CD4-positive, CD25-positive, alpha-beta regulatory T cell (primary cell): ENCODE measurements at regions not wholly inside any gene's neighbourhood (a gene's known extent, or its start where the extent isn't known, plus 50 kb on each side); places are given as distances from the start of the nearest gene placed in this dataset.

Experiments
- ATAC-seq, 2 donors: fragments of 150-1000 bp; cut with Tn5 transposase; one replicate each; pipeline ENCODE4 v1.10.0; 2021; ENCODE audit warnings: low read depth in 2 of 2, moderate number of reproducible peaks in 2 of 2, moderate library complexity in 1 of 2
- DNase-seq, 3 donors: peaks; one replicate each; pipeline versions ENCODE4 v3.0.0 to v3.0.0-alpha.2; 2012 to 2022; ENCODE audit warnings: mixed read lengths in 1 of 3
- H3K27ac ChIP-seq: one replicate; pipeline ENCODE4 v1.7.0; 2013; ENCODE audit warnings: mild to moderate bottlenecking, low read length; ENCODE audit not compliant: insufficient read depth, poor library complexity, severe bottlenecking
- H3K27me3 ChIP-seq: one replicate; pipeline ENCODE4 v1.7.0; 2013; ENCODE audit warnings: low read length; ENCODE audit not compliant: control insufficient read depth, insufficient read depth
- H3K36me3 ChIP-seq: one replicate; pipeline ENCODE4 v1.7.0; 2013; ENCODE audit warnings: mild to moderate bottlenecking, low read length, moderate library complexity; ENCODE audit not compliant: control insufficient read depth, insufficient read depth
- H3K4me1 ChIP-seq: 2 replicates; pipeline ENCODE4 v1.7.0; 2013; ENCODE audit warnings: mild to moderate bottlenecking, low read length; ENCODE audit not compliant: insufficient read depth, control insufficient read depth, poor library complexity, severe bottlenecking
- H3K4me3 ChIP-seq: one replicate; pipeline ENCODE4 v1.7.0; 2013; ENCODE audit warnings: low read depth, mild to moderate bottlenecking, low read length, moderate library complexity
- H3K9me3 ChIP-seq, 2 experiments: 1 replicate in 1 of 2; 2 replicates in 1 of 2; pipeline ENCODE4 v1.7.0; 2013; ENCODE audit warnings: low read length in 2 of 2, mild to moderate bottlenecking in 1 of 2, moderate library complexity in 1 of 2; ENCODE audit not compliant: control insufficient read depth in 2 of 2
- H3K27ac Mint-ChIP-seq, 3 donors: one replicate each; pipeline ENCODE4 v1.8.0; 2020 to 2022; ENCODE audit warnings: mild to moderate bottlenecking in 3 of 3, mixed read lengths in 3 of 3, moderate library complexity in 2 of 3
- H3K27me3 Mint-ChIP-seq: one replicate; pipeline ENCODE4 v1.8.0; 2022; ENCODE audit warnings: mild to moderate bottlenecking, mixed read lengths
- H3K36me3 Mint-ChIP-seq: one replicate; pipeline ENCODE4 v1.8.0; 2020; ENCODE audit warnings: mixed read lengths
- H3K4me1 Mint-ChIP-seq, 4 donors: one replicate each; pipeline ENCODE4 v1.8.0; 2020 to 2022; ENCODE audit warnings: mixed read lengths in 4 of 4, mild to moderate bottlenecking in 1 of 4
- H3K4me3 Mint-ChIP-seq, 4 donors: one replicate each; pipeline ENCODE4 v1.8.0; 2020 to 2022; ENCODE audit warnings: mild to moderate bottlenecking in 4 of 4, mixed read lengths in 4 of 4, moderate library complexity in 3 of 4
- H3K9me3 Mint-ChIP-seq, 7 donors: one replicate each; pipeline ENCODE4 v1.8.0; 2020 to 2022; ENCODE audit warnings: mixed read lengths in 7 of 7, mild to moderate bottlenecking in 3 of 7, moderate library complexity in 2 of 7

DNA sequence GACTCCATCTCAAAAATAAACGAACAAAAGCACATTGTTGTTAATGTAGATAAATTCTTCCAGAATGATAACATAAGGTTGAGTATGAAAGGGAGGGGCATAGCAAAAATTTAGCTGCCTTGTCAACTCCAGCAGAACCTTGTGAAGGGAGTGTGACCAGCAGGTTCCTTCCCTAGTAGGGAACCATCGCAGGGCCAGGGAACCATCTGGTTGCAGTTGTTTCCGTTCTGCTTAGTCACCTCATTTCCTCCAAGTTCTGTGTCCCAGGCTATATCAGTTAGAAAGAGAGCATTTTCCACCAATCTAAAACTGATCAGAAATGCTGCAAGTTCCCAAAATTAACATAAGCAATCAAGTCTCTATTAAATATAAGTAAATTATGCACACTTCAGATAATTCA lies 126.7 kb upstream of the BLID start:
- H3K4me3 ChIP-seq, result no peak overlapping the region
- H3K4me1 ChIP-seq, result no peaks in the 10 kb centered on the region
- DNase-seq (no peak), ATAC-seq (no peak)
- no peaks in the 10 kb centered on the region for H3K9me3 ChIP-seq
- no peaks in the 10 kb centered on the region for H3K36me3 ChIP-seq
- H3K27ac ChIP-seq, result no peak overlapping the region
- no peaks in the 10 kb centered on the region for H3K27me3 Mint-ChIP-seq
- H3K9me3 Mint-ChIP-seq, result peaks cover 0 to 6% (median 2%) of the 10 kb centered on the region in 7 donors
- H3K4me1 Mint-ChIP-seq, result no peaks in the 10 kb centered on the region
- H3K27me3 ChIP-seq, result no peaks in the 10 kb centered on the region
- no peaks in the 10 kb centered on the region for H3K36me3 Mint-ChIP-seq
- no peak overlapping the region for H3K4me3 Mint-ChIP-seq
- H3K27ac Mint-ChIP-seq, result no peak overlapping the region

- Mint-ChIP-seq H3K27me3 (no peaks in the 10 kb centered on the region), H3K9me3 (peaks cover 0 to 6% (median 2%) of the 10 kb centered on the region in 7 donors), H3K36me3 (no peaks in the 10 kb centered on the region), H3K27ac (no peak overlapping the region), H3K4me3 (no peak overlapping the region), H3K4me1 (no peaks in the 10 kb centered on the region)
- no peaks in the 10 kb centered on the region for H3K36me3 ChIP-seq
- no peaks in the 10 kb centered on the region for H3K4me1 ChIP-seq
- no peak overlapping the region for H3K4me3 ChIP-seq
- ATAC-seq (no peak), DNase-seq (no peak)
- H3K9me3 ChIP-seq, result no peaks in the 10 kb centered on the region
- H3K27ac ChIP-seq, result no peak overlapping the region
- H3K27me3 ChIP-seq, result no peaks in the 10 kb centered on the region
Measured at GRCh38 chr11:122241566-122241965, 125.6 kb upstream of the BLID start.

- Histone ChIP-seq H3K9me3 (no peaks in the 10 kb centered on the region), H3K36me3 (no peaks in the 10 kb centered on the region), H3K27ac (no peak overlapping the region), H3K4me3 (no peak overlapping the region), H3K27me3 (no peaks in the 10 kb centered on the region), H3K4me1 (no peaks in the 10 kb centered on the region)
- H3K4me1 Mint-ChIP-seq, result no peaks in the 10 kb centered on the region
- H3K27me3 Mint-ChIP-seq, result no peaks in the 10 kb centered on the region
- H3K27ac Mint-ChIP-seq, result no peak overlapping the region
- no peaks in the 10 kb centered on the region for H3K36me3 Mint-ChIP-seq
- no peak overlapping the region for H3K4me3 Mint-ChIP-seq
- H3K9me3 Mint-ChIP-seq, result peaks cover 0 to 6% (median 2%) of the 10 kb centered on the region in 7 donors
- ATAC-seq, result no peak
- DNase-seq, result no peak
Measured at GRCh38 chr11:122240638-122241037, 124.6 kb upstream of the BLID start.

DNA sequence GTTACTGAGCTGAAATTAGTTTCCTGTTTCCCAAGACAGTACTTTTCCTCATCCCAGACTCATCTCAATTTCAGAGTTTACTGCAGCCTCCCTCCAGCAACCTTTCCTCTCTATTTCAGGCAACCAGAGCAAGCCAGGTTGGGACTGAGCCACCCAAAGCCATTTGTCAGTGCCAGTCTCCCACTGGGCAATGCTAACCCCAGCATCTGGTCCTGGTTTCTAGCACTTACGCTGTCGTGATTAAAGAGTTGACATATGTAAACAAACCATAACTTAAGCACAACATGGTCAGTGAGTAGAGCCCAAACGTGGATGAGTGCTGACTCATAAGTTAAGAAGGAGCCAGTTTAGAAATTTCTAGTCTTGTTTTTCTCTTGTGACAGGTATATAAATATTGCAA lies 119.6 kb upstream of the BLID start:
- no peak overlapping the region for H3K27ac ChIP-seq
- H3K36me3 ChIP-seq, result no peaks in the 10 kb centered on the region
- H3K27me3 Mint-ChIP-seq, result no peaks in the 10 kb centered on the region
- H3K4me1 ChIP-seq, result no peaks in the 10 kb centered on the region
- no peaks in the 10 kb centered on the region for H3K27me3 ChIP-seq
- no peak for ATAC-seq
- peaks cover 0 to 6% (median 2%) of the 10 kb centered on the region in 7 donors for H3K9me3 Mint-ChIP-seq
- H3K4me3 ChIP-seq, result no peak overlapping the region
- no peaks in the 10 kb centered on the region for H3K9me3 ChIP-seq
- no peak for DNase-seq
- no peak overlapping the region for H3K4me3 Mint-ChIP-seq
- H3K36me3 Mint-ChIP-seq, result no peaks in the 10 kb centered on the region
- no peaks in the 10 kb centered on the region for H3K4me1 Mint-ChIP-seq
- H3K27ac Mint-ChIP-seq, result no peak overlapping the region

DNA sequence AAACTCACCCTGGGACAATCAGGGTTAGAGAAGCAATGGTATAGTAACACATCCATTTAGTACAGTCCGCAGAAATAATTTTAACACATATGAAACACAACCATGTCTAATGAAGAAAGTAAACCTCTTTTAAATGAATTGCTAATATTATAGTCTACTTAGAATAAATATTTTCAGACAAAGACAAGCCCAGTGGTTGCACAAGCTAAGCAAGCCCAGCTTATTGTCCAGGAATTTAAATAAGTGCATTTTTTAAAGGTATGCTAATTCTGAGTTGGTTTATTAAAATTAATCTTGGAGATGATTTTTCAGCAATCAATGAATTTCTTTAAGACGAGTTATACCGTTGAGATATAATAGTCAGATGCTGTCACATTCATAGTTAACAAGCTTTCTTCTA lies 118.8 kb upstream of the BLID start:
- ATAC-seq (no peak), DNase-seq (no peak)
- Mint-ChIP-seq H3K4me1 (no peaks in the 10 kb centered on the region), H3K27me3 (no peaks in the 10 kb centered on the region), H3K27ac (no peak overlapping the region), H3K36me3 (no peaks in the 10 kb centered on the region), H3K9me3 (peaks cover 0 to 6% (median 1%) of the 10 kb centered on the region in 7 donors), H3K4me3 (no peak overlapping the region)
- no peak overlapping the region for H3K4me3 ChIP-seq
- H3K36me3 ChIP-seq, result no peaks in the 10 kb centered on the region
- H3K27ac ChIP-seq, result no peak overlapping the region
- H3K9me3 ChIP-seq, result no peaks in the 10 kb centered on the region
- no peaks in the 10 kb centered on the region for H3K4me1 ChIP-seq
- H3K27me3 ChIP-seq, result no peaks in the 10 kb centered on the region

- Mint-ChIP-seq H3K4me3 (no peak overlapping the region), H3K9me3 (peaks cover 0 to 6% (median 1%) of the 10 kb centered on the region in 7 donors), H3K27ac (no peak overlapping the region), H3K4me1 (no peaks in the 10 kb centered on the region), H3K36me3 (no peaks in the 10 kb centered on the region), H3K27me3 (no peaks in the 10 kb centered on the region)
- ATAC-seq (no peak), DNase-seq (no peak)
- Histone ChIP-seq H3K4me1 (no peaks in the 10 kb centered on the region), H3K4me3 (no peak overlapping the region), H3K27me3 (no peaks in the 10 kb centered on the region), H3K9me3 (no peaks in the 10 kb centered on the region), H3K36me3 (no peaks in the 10 kb centered on the region), H3K27ac (no peak overlapping the region)
Measured at GRCh38 chr11:122234257-122234656, 118.2 kb upstream of the BLID start.

- no peak overlapping the region for H3K27ac ChIP-seq
- ATAC-seq (no peak), DNase-seq (no peak)
- H3K9me3 Mint-ChIP-seq, result peaks cover 0 to 1% (median 0%) of the 10 kb centered on the region in 7 donors
- no peak overlapping the region for H3K27ac Mint-ChIP-seq
- no peaks in the 10 kb centered on the region for H3K36me3 Mint-ChIP-seq
- H3K4me3 Mint-ChIP-seq, result no peak overlapping the region
- H3K9me3 ChIP-seq, result no peaks in the 10 kb centered on the region
- no peaks in the 10 kb centered on the region for H3K4me1 Mint-ChIP-seq
- H3K4me3 ChIP-seq, result no peak overlapping the region
- H3K36me3 ChIP-seq, result no peaks in the 10 kb centered on the region
- no peaks in the 10 kb centered on the region for H3K27me3 Mint-ChIP-seq
- H3K27me3 ChIP-seq, result no peaks in the 10 kb centered on the region
- no peaks in the 10 kb centered on the region for H3K4me1 ChIP-seq
Measured at GRCh38 chr11:122232985-122233384, 117.0 kb upstream of the BLID start.

- Histone ChIP-seq H3K36me3 (no peaks in the 10 kb centered on the region), H3K4me3 (no peak overlapping the region), H3K4me1 (no peaks in the 10 kb centered on the region), H3K9me3 (no peaks in the 10 kb centered on the region), H3K27ac (no peak overlapping the region), H3K27me3 (no peaks in the 10 kb centered on the region)
- Mint-ChIP-seq H3K27me3 (no peaks in the 10 kb centered on the region), H3K4me3 (no peak overlapping the region), H3K36me3 (no peaks in the 10 kb centered on the region), H3K27ac (no peak overlapping the region), H3K9me3 (no peaks in the 10 kb centered on the region), H3K4me1 (no peaks in the 10 kb centered on the region)
- ATAC-seq (no peak), DNase-seq (no peak)
Measured at GRCh38 chr11:122230385-122230755, 114.4 kb upstream of the BLID start.
